Mesothelial cell of epicardium (in vitro differentiated cells): ENCODE measurements at regions not wholly inside any gene's neighbourhood (a gene's known extent, or its start where the extent isn't known, plus 50 kb on each side); places are given as distances from the start of the nearest gene placed in this dataset. TPM values are rescaled to one million over a fixed set of nuclear protein-coding genes. Genes with fewer than 3 reads are reported as not detected.
"Not testable (repeated sequence)": the region's sequence is repeated elsewhere in the genome, so short reads cannot be mapped to it uniquely, and the experiment has no call there.

ENCODE experiments used
- DNase-seq, 2 experiments: peaks; one replicate each; pipeline ENCODE4 v3.0.0; 2021; ENCODE audit warnings: low spot score in 2 of 2; ENCODE audit not compliant: unreplicated experiment in 2 of 2
- H3K27ac Mint-ChIP-seq: 2 replicates; pipeline ENCODE4 v1.8.0; 2021; ENCODE audit warnings: mixed read lengths
- H3K27me3 Mint-ChIP-seq: 2 replicates; pipeline ENCODE4 v1.8.0; 2021; ENCODE audit warnings: low read depth, mixed read lengths
- H3K36me3 Mint-ChIP-seq: 2 replicates; pipeline ENCODE4 v1.8.0; 2021; ENCODE audit warnings: mixed read lengths
- H3K4me1 Mint-ChIP-seq: 2 replicates; pipeline ENCODE4 v1.8.0; 2021; ENCODE audit warnings: mixed read lengths
- H3K4me3 Mint-ChIP-seq: 2 replicates; pipeline ENCODE4 v1.8.0; 2021; ENCODE audit warnings: mild to moderate bottlenecking, moderate library complexity, mixed read lengths
- H3K9me3 Mint-ChIP-seq: 2 replicates; pipeline ENCODE4 v1.8.0; 2021; ENCODE audit warnings: mixed read lengths
- microRNA-seq: library from miRNA; unstranded; fragments of <30 nt; microRNA quantifications from one replicate; pipeline ENCODE4 v1.2.0, GENCODE V29; 2021; ENCODE audit warnings: inconsistent platforms, mixed read lengths
- TF ChIP-seq, protein P1 (sequence below): fragments of 200-600 bp; sonication (generic); IDR thresholded peaks from one replicate; pipeline ENCODE4 v1.5.0; 2021; ENCODE audit warnings: antibody characterized with exemption; ENCODE audit not compliant: unreplicated experiment

DNA sequence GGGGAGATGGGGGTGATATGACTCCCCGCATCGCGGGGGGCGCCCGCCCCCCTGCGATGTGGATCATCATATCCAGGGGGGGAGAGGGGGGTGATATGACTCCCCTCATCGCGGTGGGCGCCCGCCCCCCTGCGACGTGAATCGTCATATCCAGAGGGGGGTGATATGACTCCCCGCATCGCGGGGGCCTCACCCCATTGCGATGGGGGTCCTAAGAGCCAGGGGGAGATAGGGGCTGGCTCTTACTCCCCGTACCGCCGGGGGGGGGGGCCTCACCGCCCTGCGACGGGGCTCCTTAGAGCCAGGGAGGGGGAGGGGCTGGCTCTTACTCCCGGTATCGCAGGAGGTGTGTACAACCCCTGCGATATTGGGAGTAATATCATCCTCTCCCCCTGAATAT lies 54.5 kb upstream of the FRG2C start:
- not testable (repeated sequence) for H3K4me1 Mint-ChIP-seq, H3K36me3 Mint-ChIP-seq, H3K27ac Mint-ChIP-seq, H3K4me3 Mint-ChIP-seq, H3K9me3 Mint-ChIP-seq, DNase-seq
- peaks cover 55% of the 10 kb centered on the region for H3K27me3 Mint-ChIP-seq

DNA sequence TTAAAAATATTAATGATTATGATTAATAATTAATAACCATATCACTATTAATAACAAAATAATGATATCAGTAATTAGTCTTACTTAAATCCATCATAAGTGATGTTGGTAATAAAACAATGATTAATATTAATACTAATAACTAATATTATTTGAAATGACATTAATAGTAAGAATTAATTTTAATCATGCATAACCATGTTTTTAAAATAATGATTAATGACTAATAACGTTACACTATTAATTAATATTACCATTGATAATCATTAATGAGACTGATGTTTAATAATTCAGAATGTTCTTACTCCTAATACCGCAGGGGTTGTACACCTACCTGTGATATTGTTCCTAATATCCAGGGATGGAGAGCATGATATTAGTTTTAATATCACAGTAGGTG lies 53.4 kb upstream of the FRG2C start:
- H3K4me3 Mint-ChIP-seq: no peak overlapping the region
- peaks cover 48% of the 10 kb centered on the region for H3K27me3 Mint-ChIP-seq
- peaks cover 4% of the 10 kb centered on the region for H3K9me3 Mint-ChIP-seq
- DNase-seq: no peak
- H3K27ac Mint-ChIP-seq: no peak overlapping the region
- H3K36me3 Mint-ChIP-seq: no peaks in the 10 kb centered on the region
- no peaks in the 10 kb centered on the region for H3K4me1 Mint-ChIP-seq
- TF ChIP-seq, protein P1, sequence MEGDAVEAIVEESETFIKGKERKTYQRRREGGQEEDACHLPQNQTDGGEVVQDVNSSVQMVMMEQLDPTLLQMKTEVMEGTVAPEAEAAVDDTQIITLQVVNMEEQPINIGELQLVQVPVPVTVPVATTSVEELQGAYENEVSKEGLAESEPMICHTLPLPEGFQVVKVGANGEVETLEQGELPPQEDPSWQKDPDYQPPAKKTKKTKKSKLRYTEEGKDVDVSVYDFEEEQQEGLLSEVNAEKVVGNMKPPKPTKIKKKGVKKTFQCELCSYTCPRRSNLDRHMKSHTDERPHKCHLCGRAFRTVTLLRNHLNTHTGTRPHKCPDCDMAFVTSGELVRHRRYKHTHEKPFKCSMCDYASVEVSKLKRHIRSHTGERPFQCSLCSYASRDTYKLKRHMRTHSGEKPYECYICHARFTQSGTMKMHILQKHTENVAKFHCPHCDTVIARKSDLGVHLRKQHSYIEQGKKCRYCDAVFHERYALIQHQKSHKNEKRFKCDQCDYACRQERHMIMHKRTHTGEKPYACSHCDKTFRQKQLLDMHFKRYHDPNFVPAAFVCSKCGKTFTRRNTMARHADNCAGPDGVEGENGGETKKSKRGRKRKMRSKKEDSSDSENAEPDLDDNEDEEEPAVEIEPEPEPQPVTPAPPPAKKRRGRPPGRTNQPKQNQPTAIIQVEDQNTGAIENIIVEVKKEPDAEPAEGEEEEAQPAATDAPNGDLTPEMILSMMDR: no peak

DNA sequence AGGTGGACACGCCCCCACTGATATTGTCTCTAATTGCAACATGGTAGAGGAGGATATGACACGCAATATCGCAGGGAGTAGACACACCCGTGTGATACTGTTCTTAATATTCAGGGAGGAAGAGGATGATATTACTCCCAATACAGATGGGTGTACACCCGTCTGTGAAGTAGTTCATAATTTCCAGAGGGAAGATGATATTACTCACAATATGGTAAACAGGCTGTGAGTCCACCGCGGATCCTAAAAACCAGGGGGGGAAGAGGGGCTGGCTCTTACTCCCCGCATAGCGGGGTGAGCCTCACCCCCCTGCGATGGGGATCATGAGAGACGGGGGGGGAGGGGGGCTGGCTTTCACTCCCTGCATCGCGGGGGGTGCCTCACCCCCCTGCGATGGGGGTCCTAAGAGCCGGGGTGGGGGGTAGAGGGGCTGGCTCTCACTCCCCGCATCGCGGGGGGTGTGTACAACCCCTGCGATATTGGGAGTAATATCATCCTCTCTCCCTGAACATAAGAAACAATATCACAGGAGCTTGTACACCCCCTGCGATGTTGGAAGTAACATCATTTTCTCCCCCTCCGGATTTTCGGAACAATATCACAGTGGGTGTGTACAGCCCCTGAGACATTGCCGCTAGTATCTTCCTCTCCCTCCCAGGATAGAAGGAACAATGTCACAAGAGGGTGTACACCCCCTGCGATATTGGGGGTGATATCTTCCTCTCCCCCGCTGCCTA lies 52.2 kb upstream of the FRG2C start:
- H3K4me1 Mint-ChIP-seq, H3K4me3 Mint-ChIP-seq, DNase-seq, H3K27ac Mint-ChIP-seq, H3K9me3 Mint-ChIP-seq, H3K36me3 Mint-ChIP-seq: not testable (repeated sequence)
- peaks cover 52% of the 10 kb centered on the region for H3K27me3 Mint-ChIP-seq

Small RNAs in the stretch of these regions (microRNA-seq; reads per million reads assigned to microRNA genes)
- not detected for gene MIR4444-2
